Right ventricle myocardium superior (tissue), 1 donor: ENCODE measurements at regions not wholly inside any gene's neighbourhood (a gene's known extent, or its start where the extent isn't known, plus 50 kb on each side); places are given as distances from the start of the nearest gene placed in this dataset.

Experiments used
- ATAC-seq: fragments of 200-7000 bp; cut with Tn5 transposase; one replicate; pipeline ENCODE4 v1.9.1; 2020; ENCODE audit warnings: mild to moderate bottlenecking; ENCODE audit not compliant: poor library complexity
- DNase-seq: peaks from one replicate; pipeline ENCODE4 v3.0.0-alpha.2; 2020
- intact Hi-C: fragments of 100-400 bp; cut with DNase I; formaldehyde crosslinking; loops from one replicate; pipeline ENCODE4 v1.11.2; 2022
- donor health status: DM: no; HTN: yes; CAD: no; lungs with severe emphysema.

GRCh38 chr18:24799720-24800119 lies 339.3 kb downstream of the HRH4 start:
- intact Hi-C loops: no loop called here
- ATAC-seq: no peak

GRCh38 chr18:24801001-24801400 lies 340.6 kb downstream of the HRH4 start:
- no peak for DNase-seq
- no peak for ATAC-seq
- intact Hi-C loops: no loop called here

More at GRCh38 chr18:24799720-24800119, 339.3 kb downstream of the HRH4 start:
- DNase-seq: no peak

- intact Hi-C loops: no loop called here
- DNase-seq: no peak
- no peak for ATAC-seq
Observed at GRCh38 chr18:24802456-24802855, 342.0 kb downstream of the HRH4 start.

- DNase-seq (no peak), ATAC-seq (no peak)
- intact Hi-C loops: no loop called here
Observed at GRCh38 chr18:24805156-24805555, 344.7 kb downstream of the HRH4 start.

- no peak for ATAC-seq
- DNase-seq: no peak
- intact Hi-C loops: no loop called here
Observed at GRCh38 chr18:24809173-24809950, 348.9 kb downstream of the HRH4 start.

GRCh38 chr18:24810561-24811305 lies 350.3 kb downstream of the HRH4 start:
- ATAC-seq (no peak), DNase-seq (no peak)
- intact Hi-C loops: no loop called here

GRCh38 chr18:24811950-24812681 lies 351.7 kb downstream of the HRH4 start:
- DNase-seq (no peak), ATAC-seq (no peak)
- intact Hi-C loops: no loop called here

GRCh38 chr18:24814521-24814920 lies 354.1 kb downstream of the HRH4 start:
- ATAC-seq: no peak
- intact Hi-C loops: no loop called here

GRCh38 chr18:24817150-24817549 lies 356.7 kb downstream of the HRH4 start:
- ATAC-seq: no peak
- no peak for DNase-seq
- intact Hi-C loops: no loop called here

More at GRCh38 chr18:24814521-24814920, 354.1 kb downstream of the HRH4 start:
- no peak for DNase-seq

GRCh38 chr18:24817587-24818371 lies 357.3 kb downstream of the HRH4 start:
- DNase-seq: no peak
- no peak for ATAC-seq
- intact Hi-C loops: no loop called here

GRCh38 chr18:24818441-24818840 lies 358.0 kb downstream of the HRH4 start:
- intact Hi-C loops: no loop called here
- DNase-seq (no peak), ATAC-seq (no peak)

- ATAC-seq: no peak
- intact Hi-C loops: no loop called here
- no peak for DNase-seq
Observed at GRCh38 chr18:24819141-24819890, 358.9 kb downstream of the HRH4 start.

GRCh38 chr18:24825397-24825796 lies 365.0 kb downstream of the HRH4 start:
- DNase-seq (no peak), ATAC-seq (no peak)
- intact Hi-C loops: no loop called here

GRCh38 chr18:24826605-24827004 lies 366.2 kb downstream of the HRH4 start:
- intact Hi-C loops: no loop called here
- no peak for ATAC-seq
- DNase-seq: no peak

GRCh38 chr18:24827501-24827900 lies 367.1 kb downstream of the HRH4 start:
- ATAC-seq: no peak
- DNase-seq: no peak
- intact Hi-C loops: no loop called here

- ATAC-seq: no peak
- no peak for DNase-seq
- intact Hi-C loops: no loop called here
Observed at GRCh38 chr18:24831081-24831480, 370.6 kb downstream of the HRH4 start.

- ATAC-seq (no peak), DNase-seq (no peak)
- intact Hi-C loops: no loop called here
Observed at GRCh38 chr18:24831871-24832665, 371.6 kb downstream of the HRH4 start.
